ENCODE measurements at regions not wholly inside any gene's neighbourhood (a gene's known extent, or its start where the extent isn't known, plus 50 kb on each side); places are given as distances from the start of the nearest gene placed in this dataset.

DNA sequence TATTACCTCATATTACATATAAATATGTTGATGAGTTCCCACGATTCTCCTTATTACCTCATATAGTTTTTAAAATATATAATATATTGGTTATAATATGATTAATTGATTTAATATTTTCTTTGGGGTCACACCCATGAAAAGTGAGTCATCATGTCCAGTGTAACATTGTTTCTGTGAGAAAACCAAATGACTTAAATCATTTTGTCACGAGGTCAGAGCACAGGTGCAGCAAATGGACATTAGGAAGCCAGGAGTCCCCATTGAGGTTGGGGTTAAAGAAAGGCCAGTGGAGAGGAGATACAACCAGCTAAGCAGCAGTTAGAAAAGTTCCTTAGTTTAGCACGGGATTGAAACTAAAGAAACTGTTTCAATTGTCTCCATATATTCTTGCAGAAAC, 133.9 kb upstream of the RAPGEF2 start:
- H3K27me3 ChIP-seq (replicated peaks in 1 of 2; ENCODE audit: control insufficient read depth in 2 of 2, insufficient read depth in 2 of 2, low read length in 1 of 2), result no peaks in the 10 kb centered on the region
- H2AFZ ChIP-seq (ENCODE audit: control insufficient read depth, low read depth, low read length), result no peak overlapping the region
- ATAC-seq (no peak), FAIRE-seq (no peak), DNase-seq (ENCODE audit: low read depth, low spot score) (no peak)
- TF ChIP-seq CHD4 (IDR thresholded peaks at IDR 0.05), result no peak
- TF ChIP-seq LARP7 (IDR thresholded peaks at IDR 0.05), result no peak
- no peak for TF ChIP-seq POU2F2 (IDR thresholded peaks at IDR 0.05; ENCODE audit: borderline replicate concordance, low read depth, low read length)
- no peak for TF ChIP-seq JUNB (IDR thresholded peaks at IDR 0.05)
- TF ChIP-seq BRCA1 (IDR thresholded peaks at IDR 0.05; ENCODE audit: low read depth, low read length), result no peak
- no peak for TF ChIP-seq KDM1A (IDR thresholded peaks at IDR 0.05; ENCODE audit: borderline replicate concordance)
- TF ChIP-seq HDAC6 (IDR thresholded peaks at IDR 0.05; ENCODE audit: unreplicated experiment), result no peak
- TF ChIP-seq ZNF622 (IDR thresholded peaks at IDR 0.05), result no peak
- no peak for TF ChIP-seq MYC (IDR thresholded peaks at IDR 0.05; ENCODE audit: insufficient read depth, insufficient read length, insufficient replicate concordance, low read length, severe bottlenecking)
- TF ChIP-seq EGR1 (IDR thresholded peaks at IDR 0.05; ENCODE audit: borderline replicate concordance in 1 of 2, low read depth in 2 of 2, low read length in 2 of 2), result no peak
- no peak for TF ChIP-seq POLR2A (IDR thresholded peaks at IDR 0.05; ENCODE audit: low read depth, low read length)
- TF ChIP-seq, protein P1, sequence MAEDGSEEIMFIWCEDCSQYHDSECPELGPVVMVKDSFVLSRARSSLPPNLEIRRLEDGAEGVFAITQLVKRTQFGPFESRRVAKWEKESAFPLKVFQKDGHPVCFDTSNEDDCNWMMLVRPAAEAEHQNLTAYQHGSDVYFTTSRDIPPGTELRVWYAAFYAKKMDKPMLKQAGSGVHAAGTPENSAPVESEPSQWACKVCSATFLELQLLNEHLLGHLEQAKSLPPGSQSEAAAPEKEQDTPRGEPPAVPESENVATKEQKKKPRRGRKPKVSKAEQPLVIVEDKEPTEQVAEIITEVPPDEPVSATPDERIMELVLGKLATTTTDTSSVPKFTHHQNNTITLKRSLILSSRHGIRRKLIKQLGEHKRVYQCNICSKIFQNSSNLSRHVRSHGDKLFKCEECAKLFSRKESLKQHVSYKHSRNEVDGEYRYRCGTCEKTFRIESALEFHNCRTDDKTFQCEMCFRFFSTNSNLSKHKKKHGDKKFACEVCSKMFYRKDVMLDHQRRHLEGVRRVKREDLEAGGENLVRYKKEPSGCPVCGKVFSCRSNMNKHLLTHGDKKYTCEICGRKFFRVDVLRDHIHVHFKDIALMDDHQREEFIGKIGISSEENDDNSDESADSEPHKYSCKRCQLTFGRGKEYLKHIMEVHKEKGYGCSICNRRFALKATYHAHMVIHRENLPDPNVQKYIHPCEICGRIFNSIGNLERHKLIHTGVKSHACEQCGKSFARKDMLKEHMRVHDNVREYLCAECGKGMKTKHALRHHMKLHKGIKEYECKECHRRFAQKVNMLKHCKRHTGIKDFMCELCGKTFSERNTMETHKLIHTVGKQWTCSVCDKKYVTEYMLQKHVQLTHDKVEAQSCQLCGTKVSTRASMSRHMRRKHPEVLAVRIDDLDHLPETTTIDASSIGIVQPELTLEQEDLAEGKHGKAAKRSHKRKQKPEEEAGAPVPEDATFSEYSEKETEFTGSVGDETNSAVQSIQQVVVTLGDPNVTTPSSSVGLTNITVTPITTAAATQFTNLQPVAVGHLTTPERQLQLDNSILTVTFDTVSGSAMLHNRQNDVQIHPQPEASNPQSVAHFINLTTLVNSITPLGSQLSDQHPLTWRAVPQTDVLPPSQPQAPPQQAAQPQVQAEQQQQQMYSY (CRISPR knock-in tag; IDR thresholded peaks at IDR 0.05), result no peak
- TF ChIP-seq HDGF (IDR thresholded peaks at IDR 0.05), result no peak
- TF ChIP-seq SMAD5 (IDR thresholded peaks at IDR 0.05; ENCODE audit: low read depth), result no peak
- no peak for TF ChIP-seq NFYB (IDR thresholded peaks at IDR 0.05; ENCODE audit: insufficient read depth, low read depth, low read length)
- H4K20me1 ChIP-seq (ENCODE audit: control insufficient read depth, insufficient read depth), result no peaks in the 10 kb centered on the region
- ChIA-PET POLR2A (no interaction called here), CTCF (interaction anchor here (1.3 to 2.0 kb wide), 2 partner anchors 8 to 18 kb away, joined by 3 to 4 read pairs; no protein-coding TSS in a partner anchor), RAD21 (ENCODE audit: unreplicated experiment) (interaction anchor here (1.3 kb wide), 1 partner anchor 47 kb away, joined by 4 read pairs; no protein-coding TSS in a partner anchor), SMC1A (ENCODE audit: uncharacterized antibody, unreplicated experiment) (interaction anchor here (1.1 to 1.3 kb wide), 2 partner anchors 22 to 24 kb away, joined by 3 to 4 read pairs; no protein-coding TSS in a partner anchor)
- intact Hi-C loops (cut with micrococcal nuclease; ENCODE audit: unreplicated experiment) (no loop called here), in situ Hi-C loops (cut with MboI) (no loop called here)
- no peaks in the 10 kb centered on the region for H3K36me3 ChIP-seq (ENCODE audit: control insufficient read depth in 2 of 2, insufficient read depth in 2 of 2, low read length in 1 of 2)
- H3K9me3 ChIP-seq (replicated peaks; ENCODE audit: control insufficient read depth, insufficient read depth, low read length), result no peaks in the 10 kb centered on the region
- H3K27ac ChIP-seq (ENCODE audit: control insufficient read depth, insufficient read depth), result no peak overlapping the region
- no peak overlapping the region for H3K4me3 ChIP-seq
- no peaks in the 10 kb centered on the region for H3K4me1 ChIP-seq (ENCODE audit: control insufficient read depth, insufficient read depth, low read length)
- 17% methylated on average over 3 of the region's 3 CpGs for WGBS (ENCODE audit: insufficient coverage, insufficient replicate concordance, low lambda C conversion rate, missing lambda C conversion rate)
- no peak overlapping the region for H3K4me2 ChIP-seq (ENCODE audit: control insufficient read depth, insufficient read depth)
- H3K9ac ChIP-seq (ENCODE audit: control insufficient read depth, insufficient read depth, low read length), result no peak overlapping the region
- BruUV-seq (replicated peaks), result no TSS peak
- no peaks in the 10 kb centered on the region for H3K79me2 ChIP-seq (ENCODE audit: control insufficient read depth, insufficient read depth, low read length)
